Stimulated activated CD4-positive, alpha-beta T cell treated with anti-CD3 and anti-CD28 coated beads, TNF-alpha, amount 100 ng/mL, for 4 hours (primary cell): ENCODE measurements at regions not wholly inside any gene's neighbourhood (a gene's known extent, or its start where the extent isn't known, plus 50 kb on each side); places are given as distances from the start of the nearest gene placed in this dataset.

Experiments
- DNase-seq, 3 experiments: peaks; one replicate each; pipeline ENCODE4 v3.0.0-alpha.2; 2020; ENCODE audit warnings: low read depth in 3 of 3

- DNase-seq = no peak
Observed at GRCh38 chr2:150903055-150903454, 358.6 kb downstream of the RBM43 start.

- no peak for DNase-seq
Observed at GRCh38 chr2:150900913-150901312, 360.8 kb downstream of the RBM43 start.

- no peak for DNase-seq
Observed at GRCh38 chr2:150895968-150896367, 365.7 kb downstream of the RBM43 start.

- DNase-seq = no peak
Observed at GRCh38 chr2:150889141-150889540, 372.5 kb downstream of the RBM43 start.

GRCh38 chr2:150888337-150888736 is 373.3 kb downstream of the RBM43 start:
- DNase-seq = no peak

GRCh38 chr2:150887926-150888325 is 373.7 kb downstream of the RBM43 start:
- no peak for DNase-seq

GRCh38 chr2:150885774-150886386 is 375.8 kb downstream of the RBM43 start:
- no peak for DNase-seq

GRCh38 chr2:150885236-150885635 is 376.4 kb downstream of the RBM43 start:
- no peak for DNase-seq

GRCh38 chr2:150883613-150883895 is 378.1 kb downstream of the RBM43 start:
- DNase-seq = no peak

GRCh38 chr2:150882751-150883612 is 378.7 kb downstream of the RBM43 start:
- DNase-seq = no peak

- DNase-seq = no peak
Observed at GRCh38 chr2:150880986-150881385, 380.7 kb downstream of the RBM43 start.

- no peak for DNase-seq
Observed at GRCh38 chr2:150878356-150878755, 383.3 kb downstream of the RBM43 start.

- no peak for DNase-seq
Observed at GRCh38 chr2:150876251-150876950, 385.3 kb downstream of the RBM43 start.

GRCh38 chr2:150873396-150873772 is 385.9 kb upstream of the RND3 start:
- DNase-seq = no peak

- no peak for DNase-seq
Observed at GRCh38 chr2:150872756-150873395, 385.4 kb upstream of the RND3 start.

- DNase-seq = no peak
Observed at GRCh38 chr2:150866431-150866830, 379.0 kb upstream of the RND3 start.

- DNase-seq = no peak
Observed at GRCh38 chr2:150863691-150864090, 376.2 kb upstream of the RND3 start.

GRCh38 chr2:150860301-150860700 is 372.8 kb upstream of the RND3 start:
- no peak for DNase-seq

GRCh38 chr2:150859877-150860276 is 372.4 kb upstream of the RND3 start:
- no peak for DNase-seq

- DNase-seq = no peak
Observed at GRCh38 chr2:150859162-150859561, 371.7 kb upstream of the RND3 start.

GRCh38 chr2:150858382-150858781 is 370.9 kb upstream of the RND3 start:
- DNase-seq = no peak

- no peak for DNase-seq
Observed at GRCh38 chr2:150856596-150857281, 369.3 kb upstream of the RND3 start.
